GM12878 (cell line): ENCODE measurements at regions not wholly inside any gene's neighbourhood (a gene's known extent, or its start where the extent isn't known, plus 50 kb on each side); places are given as distances from the start of the nearest gene placed in this dataset.

Experiments
- CTCF ChIP-seq, 3 experiments: IDR thresholded peaks in 2 of 3; conservative IDR thresholded peaks in 1 of 3; 2 replicates each; pipeline ENCODE4 v1.5.1; 2011; ENCODE audit warnings: low read depth in 3 of 3, low read length in 3 of 3, mild to moderate bottlenecking in 3 of 3, control low read depth in 2 of 3, moderate library complexity in 2 of 3, inconsistent platforms in 1 of 3, mixed read lengths in 1 of 3; ENCODE audit not compliant: control insufficient read depth in 2 of 3, insufficient read depth in 1 of 3; ENCODE audit errors: extremely low read depth in 1 of 3
- EP300 ChIP-seq, 2 experiments: fragments of 150-350 bp in 1 of 2; IDR thresholded peaks; 2 replicates each; pipeline ENCODE4 v1.6.1; 2011 to 2012; ENCODE audit warnings: low read depth in 2 of 2, low read length in 2 of 2, borderline replicate concordance in 1 of 2, improper control_type of control experiment in 1 of 2, inconsistent platforms in 1 of 2; ENCODE audit not compliant: control insufficient read depth in 1 of 2
- HCFC1 ChIP-seq: fragments of 150-350 bp; IDR thresholded peaks from 2 replicates; pipeline ENCODE4 v1.6.1; 2014; ENCODE audit warnings: low read length
- NR2C1 ChIP-seq: fragments of 450-650 bp; IDR thresholded peaks from 2 replicates; pipeline ENCODE4 v1.6.1; 2017; ENCODE audit warnings: antibody characterized with exemption, mild to moderate bottlenecking, moderate library complexity
- POLR2AphosphoS5 ChIP-seq: IDR thresholded peaks from 2 replicates; pipeline ENCODE4 v1.6.1; 2011; ENCODE audit warnings: mild to moderate bottlenecking, low read length, inconsistent platforms
- TCF3 ChIP-seq: IDR thresholded peaks from 2 replicates; pipeline ENCODE4 v1.6.1; 2012; ENCODE audit warnings: low read depth, mild to moderate bottlenecking, low read length, borderline replicate concordance; ENCODE audit not compliant: insufficient read depth

GRCh38 chr18:24990671-24991134 lies 361.3 kb downstream of the ZNF521 start:
- TF ChIP-seq NR2C1, result no peak
- TF ChIP-seq POLR2AphosphoS5, result no peak
- no peak for TF ChIP-seq TCF3
- no peak for TF ChIP-seq CTCF (IDR thresholded peaks at IDR 0.05 in 2 of 3, conservative IDR thresholded peaks at IDR 0.05 in 1 of 3; ENCODE audit: control insufficient read depth in 2 of 3, extremely low read depth in 1 of 3, insufficient read depth in 1 of 3, low read depth in 3 of 3, low read length in 3 of 3)
- no peak for TF ChIP-seq EP300 (IDR thresholded peaks at IDR 0.05; ENCODE audit: borderline replicate concordance in 1 of 2, control insufficient read depth in 1 of 2, low read depth in 2 of 2, low read length in 2 of 2)
- TF ChIP-seq HCFC1, result no peak
